H1 (cell line): ENCODE measurements at regions not wholly inside any gene's neighbourhood (a gene's known extent, or its start where the extent isn't known, plus 50 kb on each side); places are given as distances from the start of the nearest gene placed in this dataset.

Experiments
- CTCF ChIA-PET: fragments of 300-600 bp; sonication (Branson Sonifier 250); formaldehyde crosslinking; loops from one replicate; lab custom pipeline; 2021; ENCODE audit not compliant: partially characterized antibody; lab: Charles Lee
- POLR2A ChIA-PET: fragments of 300-600 bp; sonication (Branson Sonifier 250); formaldehyde crosslinking; loops from one replicate; lab custom pipeline; 2021; ENCODE audit warnings: inconsistent platforms; ENCODE audit not compliant: partially characterized antibody; lab: Charles Lee
- DNase-seq, 2 experiments: peaks; one replicate each; pipeline versions ENCODE4 v3.0.0 to v3.0.0-alpha.2; 2010 to 2022; ENCODE audit warnings: low spot score in 2 of 2, low read depth in 1 of 2, mixed read lengths in 1 of 2
- FAIRE-seq: peaks from 2 replicates; lab custom pipeline; 2011; peaks lifted over from hg19 to GRCh38; lab: Jason Lieb, UNC
- H2AFZ ChIP-seq: 2 replicates; pipeline ENCODE4 v1.8.1; 2012; ENCODE audit warnings: low read length, inconsistent platforms
- H2AK5ac ChIP-seq: 2 replicates; pipeline ENCODE4 v1.6.1; 2013; ENCODE audit warnings: low read depth, low read length
- H2BK120ac ChIP-seq: replicated peaks from 2 replicates; pipeline ENCODE3; 2013; ENCODE audit warnings: low read depth, low read length, inconsistent platforms
- H2BK12ac ChIP-seq: 2 replicates; pipeline ENCODE4 v1.6.1; 2013; ENCODE audit warnings: low read depth, low read length
- H2BK15ac ChIP-seq: 2 replicates; pipeline ENCODE4 v1.6.1; 2013; ENCODE audit warnings: low read length
- H2BK20ac ChIP-seq: 2 replicates; pipeline ENCODE4 v1.6.1; 2013; ENCODE audit warnings: low read length
- H2BK5ac ChIP-seq: 2 replicates; pipeline ENCODE4 v1.6.1; 2013; ENCODE audit warnings: low read depth, low read length
- H3K14ac ChIP-seq: 2 replicates; pipeline ENCODE4 v1.6.1; 2013; ENCODE audit warnings: inconsistent platforms; ENCODE audit not compliant: insufficient read length
- H3K18ac ChIP-seq: 2 replicates; pipeline ENCODE4 v1.6.1; 2013; ENCODE audit warnings: low read length; ENCODE audit errors: extremely low read depth
- H3K23ac ChIP-seq: 2 replicates; pipeline ENCODE4 v1.6.1; 2013; ENCODE audit warnings: inconsistent platforms; ENCODE audit not compliant: insufficient read length
- H3K23me2 ChIP-seq: 2 replicates; pipeline ENCODE4 v1.6.1; 2013; ENCODE audit warnings: low read depth, low read length
- H3K27ac ChIP-seq: 2 replicates; pipeline ENCODE4 v1.6.1; 2011; ENCODE audit warnings: low read depth, low read length, inconsistent platforms
- H3K27me3 ChIP-seq, 4 experiments: replicated peaks in 1 of 4; 1 replicate in 1 of 4; 2 replicates in 3 of 4; pipeline versions ENCODE4 v1.6.1 to v1.8.1; 2011 to 2013; ENCODE audit warnings: low read length in 3 of 4, mild to moderate bottlenecking in 3 of 4, inconsistent platforms in 2 of 4, mixed read lengths in 2 of 4, moderate library complexity in 1 of 4; ENCODE audit not compliant: control insufficient read depth in 3 of 4, insufficient read depth in 3 of 4; ENCODE audit errors: extremely low read depth in 1 of 4
- H3K36me3 ChIP-seq, 4 experiments: 2 replicates each; pipeline versions ENCODE4 v1.6.1 to v1.8.1; 2011 to 2013; ENCODE audit warnings: mild to moderate bottlenecking in 4 of 4, low read length in 3 of 4, moderate library complexity in 2 of 4, control low read depth in 1 of 4, inconsistent platforms in 1 of 4; ENCODE audit not compliant: insufficient read depth in 4 of 4, control insufficient read depth in 2 of 4
- H3K4ac ChIP-seq: replicated peaks from 2 replicates; pipeline ENCODE3; 2013; ENCODE audit warnings: low read length, low read depth, mixed read lengths, inconsistent platforms; ENCODE audit not compliant: insufficient read length
- H3K4me1 ChIP-seq, 4 experiments: replicated peaks in 1 of 4; 1 replicate in 1 of 4; 2 replicates in 3 of 4; pipeline versions ENCODE4 v1.6.1 to v1.8.1; 2011 to 2013; ENCODE audit warnings: low read length in 3 of 4, inconsistent platforms in 2 of 4, mixed read lengths in 1 of 4; ENCODE audit not compliant: insufficient read depth in 4 of 4, control insufficient read depth in 3 of 4
- H3K4me2 ChIP-seq, 2 experiments: 2 replicates each; pipeline versions ENCODE4 v1.6.1 to v1.8.1; 2011 to 2013; ENCODE audit warnings: low read depth in 2 of 2, low read length in 2 of 2, control low read depth in 1 of 2, inconsistent platforms in 1 of 2, mild to moderate bottlenecking in 1 of 2; ENCODE audit not compliant: insufficient read depth in 1 of 2
- H3K4me3 ChIP-seq, 4 experiments: fragments of 200-600, 300-600 bp in 1 of 4; sonication (generic), shearing (Covaris generic), sonication (Bioruptor Twin) in 1 of 4; 2 replicates each; pipeline versions ENCODE4 v1.5.1 to v1.8.1; 2011 to 2016; ENCODE audit warnings: low read length in 4 of 4, low read depth in 3 of 4, control low read depth in 2 of 4, inconsistent platforms in 2 of 4, mild to moderate bottlenecking in 2 of 4, mixed read lengths in 1 of 4, moderate library complexity in 1 of 4; ENCODE audit not compliant: insufficient read depth in 2 of 4; ENCODE audit errors: extremely low read depth in 1 of 4
- H3K56ac ChIP-seq: replicated peaks from 2 replicates; pipeline ENCODE3; 2013; ENCODE audit warnings: low read depth, mild to moderate bottlenecking, mixed read lengths, low read length, inconsistent platforms; ENCODE audit not compliant: insufficient read length
- H3K79me1 ChIP-seq: 2 replicates; pipeline ENCODE4 v1.6.1; 2013; ENCODE audit warnings: low read depth, low read length, control low read depth
- H3K79me2 ChIP-seq, 2 experiments: 2 replicates each; pipeline versions ENCODE4 v1.6.1 to v1.8.1; 2012 to 2013; ENCODE audit warnings: low read length in 2 of 2, mild to moderate bottlenecking in 2 of 2, inconsistent platforms in 1 of 2; ENCODE audit not compliant: insufficient read depth in 2 of 2, control insufficient read depth in 1 of 2
- H3K9ac ChIP-seq, 4 experiments: replicated peaks in 1 of 4; 1 replicate in 1 of 4; 2 replicates in 3 of 4; pipeline versions ENCODE4 v1.6.1 to v1.8.1; 2011 to 2013; ENCODE audit warnings: low read depth in 3 of 4, low read length in 3 of 4, control low read depth in 2 of 4, mild to moderate bottlenecking in 2 of 4, moderate library complexity in 2 of 4, inconsistent platforms in 1 of 4; ENCODE audit errors: extremely low read depth in 1 of 4
- H3K9me3 ChIP-seq, 2 experiments: 2 replicates each; pipeline versions ENCODE4 v1.6.1 to v1.8.1; 2012 to 2013; ENCODE audit warnings: mild to moderate bottlenecking in 2 of 2, moderate library complexity in 2 of 2, control low read depth in 1 of 2, inconsistent platforms in 1 of 2, low read depth in 1 of 2, low read length in 1 of 2, mixed read lengths in 1 of 2; ENCODE audit not compliant: insufficient read depth in 2 of 2
- H4K20me1 ChIP-seq, 2 experiments: replicated peaks in 1 of 2; 2 replicates each; pipeline versions ENCODE3 to v1.8.1; 2011 to 2013; ENCODE audit warnings: inconsistent platforms in 2 of 2, low read length in 2 of 2, mild to moderate bottlenecking in 1 of 2; ENCODE audit not compliant: insufficient read depth in 2 of 2, control insufficient read depth in 1 of 2
- H4K5ac ChIP-seq: 2 replicates; pipeline ENCODE4 v1.6.1; 2013; ENCODE audit warnings: low read length, low read depth, mixed read lengths, inconsistent platforms; ENCODE audit not compliant: insufficient read length
- H4K8ac ChIP-seq: 2 replicates; pipeline ENCODE4 v1.8.0; 2013; ENCODE audit warnings: mild to moderate bottlenecking, moderate library complexity, low read length, inconsistent platforms; ENCODE audit not compliant: insufficient read depth; ENCODE audit errors: extremely low read depth
- H4K91ac ChIP-seq: replicated peaks from 2 replicates; pipeline ENCODE3; 2013; ENCODE audit warnings: low read length, mixed read lengths, inconsistent platforms; ENCODE audit not compliant: insufficient read length
- BCL11A ChIP-seq, 2 experiments: IDR thresholded peaks; one replicate each; pipeline ENCODE4 v1.6.1; 2011; ENCODE audit warnings: low read depth in 2 of 2, low read length in 2 of 2, mild to moderate bottlenecking in 2 of 2
- CEBPB ChIP-seq: IDR thresholded peaks from 2 replicates; pipeline ENCODE4 v1.6.1; 2012; ENCODE audit warnings: low read depth, low read length
- CHD2 ChIP-seq: IDR thresholded peaks from 2 replicates; pipeline ENCODE4 v1.6.1; 2012; ENCODE audit warnings: low read length, improper control_type of control experiment
- CTCF ChIP-seq, 3 experiments: IDR thresholded peaks; 1 replicate in 2 of 3; 2 replicates in 1 of 3; pipeline versions ENCODE4 v1.5.1 to v1.6.1; 2011; ENCODE audit warnings: low read length in 3 of 3, mild to moderate bottlenecking in 3 of 3, inconsistent platforms in 2 of 3, low read depth in 1 of 3, moderate library complexity in 1 of 3; ENCODE audit not compliant: insufficient read depth in 1 of 3; ENCODE audit errors: control extremely low read depth in 1 of 3
- FOSL1 ChIP-seq: IDR thresholded peaks from 2 replicates; pipeline ENCODE4 v1.6.1; 2011; ENCODE audit warnings: mild to moderate bottlenecking, low read depth, low read length, moderate library complexity; ENCODE audit not compliant: insufficient read depth
- JUN ChIP-seq: IDR thresholded peaks from 2 replicates; pipeline ENCODE4 v1.6.1; 2011; ENCODE audit warnings: low read depth, mild to moderate bottlenecking, improper control_type of control experiment, low read length
- KDM5A ChIP-seq: fragments of 200-600 bp; IDR thresholded peaks from 2 replicates; pipeline ENCODE4 v1.7.1; 2012; ENCODE audit warnings: mild to moderate bottlenecking, low read length, inconsistent platforms, mixed read lengths
- POU5F1 ChIP-seq: IDR thresholded peaks from 2 replicates; pipeline ENCODE4 v1.6.1; 2011; ENCODE audit warnings: low read depth, mild to moderate bottlenecking, low read length, moderate library complexity
- SP2 ChIP-seq: IDR thresholded peaks from 2 replicates; pipeline ENCODE4 v1.6.1; 2012; ENCODE audit warnings: mild to moderate bottlenecking, low read length, inconsistent platforms
- SP4 ChIP-seq: IDR thresholded peaks from 2 replicates; pipeline ENCODE4 v1.6.1; 2012; ENCODE audit warnings: low read length, inconsistent platforms
- SUZ12 ChIP-seq: fragments of 200-600 bp; sonication (generic); IDR thresholded peaks from 2 replicates; pipeline ENCODE4 v1.6.1; 2012; ENCODE audit warnings: mild to moderate bottlenecking, inconsistent platforms, low read length, moderate library complexity, mixed read lengths
- TEAD4 ChIP-seq: IDR thresholded peaks from 2 replicates; pipeline ENCODE4 v1.6.1; 2012; ENCODE audit warnings: low read depth, low read length, inconsistent platforms, mixed read lengths
- WGBS, 2 experiments: shearing (Covaris generic) in 1 of 2; methylation state at CpG; one replicate each; pipeline versions ENCODE4 v1.1.6 to v1.1.7; 2013 to 2015; ENCODE audit warnings: low lambda C conversion rate in 2 of 2, mixed read lengths in 2 of 2, inconsistent platforms in 1 of 2, low coverage in 1 of 2, missing lambda C conversion rate in 1 of 2; ENCODE audit not compliant: insufficient replicate concordance in 2 of 2, insufficient coverage in 1 of 2, insufficient read length in 1 of 2; ENCODE audit errors: extremely low coverage in 1 of 2, missing lambda C conversion rate in 1 of 2; 5-methylcytosine and 5-hydroxymethylcytosine counted together

- Histone ChIP-seq H3K27ac (no peak overlapping the region), H3K56ac (no peak overlapping the region), H3K23me2 (no peaks in the 10 kb centered on the region), H3K9ac (no peak overlapping the region), H3K18ac (no peak overlapping the region), H3K4me2 (no peak overlapping the region), H3K4ac (no peak overlapping the region), H2AFZ (no peak overlapping the region), H2BK20ac (no peak overlapping the region), H4K5ac (no peak overlapping the region), H2BK120ac (no peak overlapping the region), H4K8ac (no peak overlapping the region), H3K79me2 (no peaks in the 10 kb centered on the region), H3K14ac (no peak overlapping the region), H3K36me3 (no peaks in the 10 kb centered on the region), H2BK15ac (no peak overlapping the region), H3K9me3 (0 out of 4 replicates have a peak, but pooled peaks cover 0 to 3% of the 10 kb centered on the region in 2 experiments), H3K23ac (no peak overlapping the region), H2BK12ac (no peak overlapping the region), H2BK5ac (no peak overlapping the region), H2AK5ac (no peak overlapping the region), H3K4me1 (peaks cover 0 to 2% (median 0%) of the 10 kb centered on the region in 4 experiments; a peak in 1 of 7 replicates), H3K4me3 (no peak overlapping the region), H3K79me1 (no peaks in the 10 kb centered on the region), H4K20me1 (no peaks in the 10 kb centered on the region), H4K91ac (no peak overlapping the region), H3K27me3 (no peaks in the 10 kb centered on the region)
- ChIA-PET POLR2A (interaction anchor here (0.7 kb wide), 1 partner anchor 13 kb away, joined by 5 read pairs; no protein-coding TSS in a partner anchor), CTCF (no interaction called here)
- TF ChIP-seq TEAD4 (no peak), JUN (no peak), SUZ12 (no peak), CHD2 (no peak), KDM5A (no peak), POU5F1 (no peak), SP2 (no peak), SP4 (no peak), CTCF (IDR thresholded peaks at IDR 0.05; ENCODE audit: control extremely low read depth in 1 of 3, insufficient read depth in 1 of 3, low read depth in 1 of 3, low read length in 3 of 3) (no peak), CEBPB (no peak), FOSL1 (no peak), BCL11A (IDR thresholded peaks at IDR 0.05; ENCODE audit: low read depth in 2 of 2, low read length in 2 of 2) (no peak)
- 81% methylated on average over 6 of the region's 14 CpGs; no CpG with 5 or more reads in 1 of the 2 experiments for WGBS, 2 experiments
- FAIRE-seq = no peak
- DNase-seq = no peak
Measured at GRCh38 chrX:39519566-39520301, 578.0 kb downstream of the BCOR start.
